ENCODE measurements at regions not wholly inside any gene's neighbourhood (a gene's known extent, or its start where the extent isn't known, plus 50 kb on each side); places are given as distances from the start of the nearest gene placed in this dataset.

DNA sequence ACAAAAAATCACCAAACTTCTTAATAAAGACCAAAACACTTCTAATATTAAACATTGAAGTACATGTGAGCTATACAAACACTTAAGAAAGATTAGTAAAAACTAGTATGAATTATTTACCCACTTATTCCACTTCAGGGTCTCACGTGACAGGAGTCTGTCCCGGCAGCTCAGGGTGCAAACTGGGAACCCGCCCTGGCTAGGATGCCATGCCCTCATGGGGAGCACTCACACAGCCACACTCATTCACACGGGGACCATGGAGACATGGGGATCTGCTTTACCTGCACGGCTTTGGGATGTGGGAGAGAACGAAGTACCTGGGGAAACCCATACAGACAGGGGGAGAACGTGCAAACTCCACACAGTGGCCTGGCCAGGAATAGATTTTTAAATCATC is 179.3 kb upstream of the UBE3A start:
- TF ChIP-seq, protein P1, sequence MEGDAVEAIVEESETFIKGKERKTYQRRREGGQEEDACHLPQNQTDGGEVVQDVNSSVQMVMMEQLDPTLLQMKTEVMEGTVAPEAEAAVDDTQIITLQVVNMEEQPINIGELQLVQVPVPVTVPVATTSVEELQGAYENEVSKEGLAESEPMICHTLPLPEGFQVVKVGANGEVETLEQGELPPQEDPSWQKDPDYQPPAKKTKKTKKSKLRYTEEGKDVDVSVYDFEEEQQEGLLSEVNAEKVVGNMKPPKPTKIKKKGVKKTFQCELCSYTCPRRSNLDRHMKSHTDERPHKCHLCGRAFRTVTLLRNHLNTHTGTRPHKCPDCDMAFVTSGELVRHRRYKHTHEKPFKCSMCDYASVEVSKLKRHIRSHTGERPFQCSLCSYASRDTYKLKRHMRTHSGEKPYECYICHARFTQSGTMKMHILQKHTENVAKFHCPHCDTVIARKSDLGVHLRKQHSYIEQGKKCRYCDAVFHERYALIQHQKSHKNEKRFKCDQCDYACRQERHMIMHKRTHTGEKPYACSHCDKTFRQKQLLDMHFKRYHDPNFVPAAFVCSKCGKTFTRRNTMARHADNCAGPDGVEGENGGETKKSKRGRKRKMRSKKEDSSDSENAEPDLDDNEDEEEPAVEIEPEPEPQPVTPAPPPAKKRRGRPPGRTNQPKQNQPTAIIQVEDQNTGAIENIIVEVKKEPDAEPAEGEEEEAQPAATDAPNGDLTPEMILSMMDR (IDR thresholded peaks at IDR 0.05) = no peak
- no peak for TF ChIP-seq EZH2 (IDR thresholded peaks at IDR 0.05; ENCODE audit: borderline replicate concordance, insufficient read depth, low read depth, low read length, poor library complexity, severe bottlenecking)
